NCI-H128 (cell line): ENCODE measurements at regions not wholly inside any gene's neighbourhood (a gene's known extent, or its start where the extent isn't known, plus 50 kb on each side); places are given as distances from the start of the nearest gene placed in this dataset.

Experiments
- DNase-seq: peaks from one replicate; lab custom pipeline; 2025; ENCODE audit not compliant: unreplicated experiment; lab: John Stamatoyannopoulos, UW

- DNase-seq: no peak
Measured at GRCh38 chr9:13651969-13652663, 372.6 kb upstream of the MPDZ start.

GRCh38 chr9:13651526-13651925 lies 372.0 kb upstream of the MPDZ start:
- DNase-seq: no peak

- no peak for DNase-seq
Measured at GRCh38 chr9:13648676-13649075, 369.2 kb upstream of the MPDZ start.

GRCh38 chr9:13648068-13648467 lies 368.6 kb upstream of the MPDZ start:
- DNase-seq: no peak

GRCh38 chr9:13646500-13647021 lies 367.1 kb upstream of the MPDZ start:
- no peak for DNase-seq

- DNase-seq: no peak
Measured at GRCh38 chr9:13645557-13645956, 366.1 kb upstream of the MPDZ start.

- no peak for DNase-seq
Measured at GRCh38 chr9:13644675-13645074, 365.2 kb upstream of the MPDZ start.

- DNase-seq: no peak
Measured at GRCh38 chr9:13642646-13643045, 363.2 kb upstream of the MPDZ start.

GRCh38 chr9:13629067-13629466 lies 349.6 kb upstream of the MPDZ start:
- no peak for DNase-seq

GRCh38 chr9:13628526-13628925 lies 349.0 kb upstream of the MPDZ start:
- DNase-seq: no peak

GRCh38 chr9:13627502-13627901 lies 348.0 kb upstream of the MPDZ start:
- DNase-seq: no peak

GRCh38 chr9:13627071-13627470 lies 347.6 kb upstream of the MPDZ start:
- no peak for DNase-seq

- no peak for DNase-seq
Measured at GRCh38 chr9:13626601-13627000, 347.1 kb upstream of the MPDZ start.

- no peak for DNase-seq
Measured at GRCh38 chr9:13621872-13622564, 342.5 kb upstream of the MPDZ start.

GRCh38 chr9:13616491-13617035 lies 337.1 kb upstream of the MPDZ start:
- no peak for DNase-seq

GRCh38 chr9:13615660-13616490 lies 336.4 kb upstream of the MPDZ start:
- DNase-seq: no peak

GRCh38 chr9:13614060-13614459 lies 334.6 kb upstream of the MPDZ start:
- no peak for DNase-seq

GRCh38 chr9:13613296-13613695 lies 333.8 kb upstream of the MPDZ start:
- DNase-seq: no peak

- DNase-seq: no peak
Measured at GRCh38 chr9:13608451-13608850, 329.0 kb upstream of the MPDZ start.

- no peak for DNase-seq
Measured at GRCh38 chr9:13607481-13608441, 328.3 kb upstream of the MPDZ start.
